Skeletal muscle cell (primary cell): ENCODE measurements at regions not wholly inside any gene's neighbourhood (a gene's known extent, or its start where the extent isn't known, plus 50 kb on each side); places are given as distances from the start of the nearest gene placed in this dataset.
"Not testable (repeated sequence)": the region's sequence is repeated elsewhere in the genome, so short reads cannot be mapped to it uniquely, and the experiment has no call there.

Experiments used
- DNase-seq: peaks from one replicate; pipeline ENCODE4 v3.0.0-alpha.2; 2010; ENCODE audit warnings: low read depth
- H3K4me3 ChIP-seq: 2 replicates; pipeline ENCODE4 v1.5.1; 2011; ENCODE audit warnings: low read depth, mild to moderate bottlenecking, control low read depth, low read length, moderate library complexity

GRCh38 chr4:18480342-18480741 lies 458.8 kb upstream of the LCORL start:
- DNase-seq = no peak
- no peak overlapping the region for H3K4me3 ChIP-seq

DNA sequence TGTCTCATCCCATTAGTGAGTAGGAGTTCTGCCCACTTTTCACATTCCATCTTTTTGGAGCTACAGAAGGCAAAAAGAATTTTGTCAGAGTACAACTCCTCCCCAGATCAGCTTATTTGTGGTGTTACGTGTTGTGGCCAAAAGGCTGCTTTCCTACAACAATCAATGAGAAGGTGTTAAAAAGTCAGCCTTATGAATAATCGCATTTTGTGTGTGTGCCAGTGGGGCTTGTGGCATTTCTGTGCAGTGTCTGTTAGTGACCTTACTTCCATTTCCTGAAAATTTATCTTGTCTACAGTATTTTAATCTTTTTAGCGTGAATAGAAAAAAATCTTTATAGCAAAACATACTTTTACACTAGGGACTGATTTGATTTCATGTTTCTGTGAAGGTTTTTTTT lies 458.3 kb upstream of the LCORL start:
- H3K4me3 ChIP-seq = no peak overlapping the region
- no peak for DNase-seq

DNA sequence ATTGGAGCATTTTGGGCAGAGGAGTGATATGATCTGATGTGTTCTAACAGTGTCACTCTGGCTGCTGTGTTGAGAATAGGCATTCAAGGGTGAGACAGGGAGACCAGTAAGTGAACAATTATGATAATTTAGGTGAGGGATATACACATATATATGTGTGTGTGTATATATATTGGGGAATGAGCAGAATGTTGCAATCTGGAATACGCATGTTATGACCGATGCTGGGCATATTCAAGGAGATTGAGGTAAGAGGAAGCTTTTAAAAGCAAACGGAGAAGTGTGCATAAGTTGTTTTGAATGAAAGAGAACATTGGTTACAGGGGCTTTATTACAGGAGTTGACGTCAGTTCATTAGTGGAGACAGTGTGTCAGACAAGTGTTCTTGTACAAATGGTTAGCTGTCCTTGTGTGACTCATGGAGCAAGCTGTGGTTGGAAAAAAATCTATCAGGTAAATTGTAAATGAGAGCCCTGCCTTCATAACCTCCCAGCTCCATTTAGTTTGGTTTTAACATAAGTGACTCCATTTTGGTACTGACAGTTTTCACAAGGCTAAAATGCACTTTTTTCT lies 442.5 kb upstream of the LCORL start:
- no peak overlapping the region for H3K4me3 ChIP-seq
- DNase-seq = no peak

DNA sequence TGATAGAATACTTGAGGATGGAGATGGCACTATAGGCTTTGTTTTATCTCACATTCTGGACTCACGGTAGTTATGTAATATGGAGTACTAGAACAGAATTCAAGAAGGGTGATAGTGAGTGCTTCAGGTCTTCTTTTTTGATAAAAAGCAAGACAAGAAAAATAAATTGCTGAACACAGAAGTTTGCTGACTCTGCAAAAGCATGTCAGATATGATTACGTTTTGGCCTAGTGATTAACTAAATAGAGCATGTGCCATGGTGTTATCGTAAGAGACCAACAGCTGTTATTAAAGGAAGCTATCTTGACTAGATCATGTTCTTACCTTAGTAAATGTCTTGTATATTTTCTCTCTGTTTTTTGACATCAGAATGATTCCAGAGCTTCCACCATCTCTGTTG lies 436.9 kb upstream of the LCORL start:
- no peak for DNase-seq
- H3K4me3 ChIP-seq = no peak overlapping the region

DNA sequence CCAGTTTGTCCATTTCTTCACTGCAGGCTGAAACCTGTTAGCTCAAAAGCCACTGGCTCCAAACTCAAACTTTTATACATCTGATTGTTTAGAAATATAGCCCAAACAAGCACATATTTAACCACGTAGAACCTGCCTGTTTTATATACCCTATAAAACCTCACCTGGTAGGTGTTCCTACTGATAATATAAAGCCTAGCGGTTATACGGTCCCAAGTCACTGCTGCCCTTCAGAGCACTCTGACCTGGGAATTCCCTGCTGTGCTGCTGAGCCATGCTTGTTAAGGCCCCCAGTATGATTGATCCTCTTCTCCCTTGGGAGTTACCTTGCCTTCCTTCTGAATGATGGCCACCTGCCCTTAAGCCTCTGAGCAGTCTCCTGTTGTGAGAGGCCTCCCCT lies 432.8 kb upstream of the LCORL start:
- no peak for DNase-seq
- H3K4me3 ChIP-seq = no peak overlapping the region

GRCh38 chr4:18445110-18445509 lies 423.6 kb upstream of the LCORL start:
- H3K4me3 ChIP-seq = no peak overlapping the region
- no peak for DNase-seq

- DNase-seq = no peak
- H3K4me3 ChIP-seq = no peak overlapping the region
Measured at GRCh38 chr4:18444206-18444605, 422.7 kb upstream of the LCORL start.

GRCh38 chr4:18442957-18443356 lies 421.4 kb upstream of the LCORL start:
- H3K4me3 ChIP-seq = no peak overlapping the region

GRCh38 chr4:18441676-18442075 lies 420.1 kb upstream of the LCORL start:
- no peak for DNase-seq
- H3K4me3 ChIP-seq = no peak overlapping the region

More at GRCh38 chr4:18442957-18443356, 421.4 kb upstream of the LCORL start:
- DNase-seq = no peak

DNA sequence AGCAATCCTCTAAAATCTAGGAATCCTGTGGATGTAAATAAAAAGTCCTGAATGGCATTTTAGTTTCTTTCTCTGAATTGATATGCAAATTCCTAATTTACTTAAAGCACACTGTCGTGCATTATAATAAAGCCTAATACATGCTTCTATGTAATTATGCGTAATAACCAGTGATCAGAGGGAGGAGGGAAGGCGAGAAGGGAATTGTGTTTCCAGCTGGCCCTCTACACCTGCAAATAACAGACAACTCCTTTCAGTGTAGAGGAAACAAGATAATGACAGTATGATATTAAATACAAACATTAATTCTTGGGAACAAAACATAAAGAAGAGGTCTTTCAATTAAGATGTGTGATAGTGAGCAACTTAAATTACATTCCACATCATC lies 419.6 kb upstream of the LCORL start:
- DNase-seq = no peak
- no peak overlapping the region for H3K4me3 ChIP-seq

- no peak overlapping the region for H3K4me3 ChIP-seq
- no peak for DNase-seq
Measured at GRCh38 chr4:18440527-18441202, 419.1 kb upstream of the LCORL start.

GRCh38 chr4:18439311-18439710 lies 417.8 kb upstream of the LCORL start:
- no peak for DNase-seq
- H3K4me3 ChIP-seq = no peak overlapping the region

DNA sequence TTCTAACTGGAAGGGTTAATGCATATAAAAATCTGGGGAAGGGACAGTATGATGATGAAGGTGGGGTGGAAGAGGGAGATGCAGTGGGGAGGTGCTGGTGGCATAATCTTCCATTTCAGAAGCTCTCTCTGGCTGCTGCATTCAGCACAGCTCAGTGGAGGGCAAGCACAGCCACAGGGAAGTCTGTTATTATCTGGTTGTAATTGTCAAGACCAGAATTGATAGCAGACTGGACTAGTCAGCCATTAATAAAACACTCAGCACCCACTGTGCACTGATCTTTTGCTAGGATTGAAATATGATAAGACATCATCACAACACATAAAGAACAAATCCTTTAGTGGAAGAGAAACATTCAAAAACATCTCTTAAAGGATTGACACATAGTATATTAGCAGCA lies 414.2 kb upstream of the LCORL start:
- no peak overlapping the region for H3K4me3 ChIP-seq
- no peak for DNase-seq

GRCh38 chr4:18422685-18423084 lies 401.1 kb upstream of the LCORL start:
- H3K4me3 ChIP-seq = no peak overlapping the region
- DNase-seq = no peak

GRCh38 chr4:18421519-18421918 lies 400.0 kb upstream of the LCORL start:
- no peak for DNase-seq
- H3K4me3 ChIP-seq = no peak overlapping the region

GRCh38 chr4:18419780-18420179 lies 398.2 kb upstream of the LCORL start:
- H3K4me3 ChIP-seq = no peak overlapping the region
- no peak for DNase-seq

DNA sequence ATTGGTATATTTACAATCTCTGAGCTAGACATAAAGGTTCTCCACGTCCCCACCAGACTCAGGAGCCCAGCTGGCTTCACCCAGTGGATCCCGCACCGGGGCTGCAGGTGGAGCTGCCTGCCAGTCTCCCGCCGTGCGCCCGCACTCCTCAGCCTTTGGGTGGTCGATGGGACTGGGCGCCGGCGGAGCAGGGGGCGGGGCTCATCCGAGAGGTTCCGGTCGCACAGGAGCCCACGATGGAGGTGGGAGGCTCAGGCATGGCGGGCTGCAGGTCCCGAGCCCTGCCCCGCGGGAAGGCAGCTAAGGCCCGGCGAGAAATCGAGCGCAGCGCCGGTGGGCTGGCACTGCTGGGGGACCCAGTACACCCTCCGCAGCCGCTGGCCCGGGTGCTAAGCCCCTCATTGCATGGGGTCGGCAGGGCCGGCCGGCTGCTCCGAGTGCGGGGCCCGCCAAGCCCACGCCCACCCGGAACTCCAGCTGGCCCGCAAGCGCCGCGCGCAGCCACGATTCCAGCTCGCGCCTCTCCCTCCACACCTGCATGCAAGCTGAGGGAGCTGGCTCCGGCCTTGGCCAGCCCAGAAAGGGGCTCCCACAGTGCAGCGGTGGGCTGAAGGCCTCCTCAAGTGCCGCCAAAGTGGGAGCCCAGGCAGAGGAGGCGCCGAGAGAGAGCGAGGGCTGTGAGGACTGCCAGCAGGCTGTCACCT lies 396.8 kb upstream of the LCORL start:
- H3K4me3 ChIP-seq, DNase-seq: not testable (repeated sequence)

DNA sequence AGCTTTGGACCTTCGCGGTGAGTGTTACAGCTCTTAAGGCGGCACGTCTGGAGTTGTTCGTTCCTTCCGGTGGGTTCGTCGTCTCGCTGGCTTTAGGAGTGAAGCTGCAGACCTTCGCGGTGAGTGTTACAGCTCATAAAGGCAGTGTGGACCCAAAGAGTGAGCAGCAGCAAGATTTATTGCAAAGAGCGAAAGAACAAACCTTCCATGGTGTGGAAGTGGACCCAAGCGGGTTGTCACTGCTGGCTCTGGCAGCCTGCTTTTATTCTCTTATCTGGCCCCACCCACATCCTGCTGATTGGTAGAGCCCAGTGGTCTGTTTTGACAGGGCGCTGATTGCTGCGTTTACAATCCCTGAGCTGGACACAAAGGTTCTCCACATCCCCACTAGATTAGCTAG lies 396.1 kb upstream of the LCORL start:
- DNase-seq, H3K4me3 ChIP-seq: not testable (repeated sequence)

- no peak overlapping the region for H3K4me3 ChIP-seq
- DNase-seq = no peak
Measured at GRCh38 chr4:18406264-18406663, 384.7 kb upstream of the LCORL start.

GRCh38 chr4:18405054-18405453 lies 383.5 kb upstream of the LCORL start:
- DNase-seq = no peak
- H3K4me3 ChIP-seq = no peak overlapping the region

- no peak for DNase-seq
- H3K4me3 ChIP-seq = no peak overlapping the region
Measured at GRCh38 chr4:18404642-18405041, 383.1 kb upstream of the LCORL start.
